HEK293 (cell line): ENCODE measurements at regions not wholly inside any gene's neighbourhood (a gene's known extent, or its start where the extent isn't known, plus 50 kb on each side); places are given as distances from the start of the nearest gene placed in this dataset.

ENCODE experiments used
- KLF1 ChIP-seq: fragments of 450-650 bp; formaldehyde crosslinking; IDR thresholded peaks from 2 replicates; pipeline ENCODE4 v1.5.1; 2016; ENCODE audit warnings: missing biosample characterization, missing genetic modification characterization
- ZNF202 ChIP-seq: fragments of 450-650 bp; formaldehyde crosslinking; IDR thresholded peaks from 2 replicates; pipeline ENCODE4 v1.5.1; 2016; ENCODE audit warnings: missing biosample characterization, missing genetic modification characterization, borderline replicate concordance
- ZNF610 ChIP-seq: fragments of 450-650 bp; formaldehyde crosslinking; IDR thresholded peaks from 2 replicates; pipeline ENCODE4 v1.5.1; 2016; ENCODE audit warnings: missing biosample characterization, missing genetic modification characterization, borderline replicate concordance
- TF ChIP-seq, protein P1 (sequence below): fragments of 450-650 bp; formaldehyde crosslinking; IDR thresholded peaks from 2 replicates; pipeline ENCODE4 v1.5.1; 2016; ENCODE audit warnings: missing biosample characterization, missing genetic modification characterization

DNA sequence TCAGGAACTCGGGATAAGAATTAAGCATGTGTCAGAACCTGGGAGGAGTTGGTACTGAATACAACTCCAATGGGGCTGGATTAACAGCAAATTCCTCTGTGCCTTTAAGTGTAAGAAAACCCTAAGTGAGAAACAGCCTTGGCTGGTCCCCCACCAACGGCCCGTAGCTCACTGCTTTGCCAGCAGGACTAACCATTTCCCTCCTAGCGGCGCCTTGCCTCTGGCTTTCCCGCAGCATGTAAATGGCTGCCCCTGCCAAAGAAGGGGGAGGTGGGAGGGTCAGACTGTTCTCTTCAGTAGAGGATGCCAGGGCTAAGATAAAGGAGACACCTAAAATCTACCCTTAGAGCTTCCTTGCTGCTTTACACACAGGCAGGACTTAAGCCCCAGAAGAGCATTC is 51.0 kb upstream of the SH3GL3 start (continued):
- TF ChIP-seq KLF1 (no peak), ZNF610 (tag by site-specific recombination) (no peak), ZNF202 (tag by site-specific recombination) (no peak)
- TF ChIP-seq, protein P1, sequence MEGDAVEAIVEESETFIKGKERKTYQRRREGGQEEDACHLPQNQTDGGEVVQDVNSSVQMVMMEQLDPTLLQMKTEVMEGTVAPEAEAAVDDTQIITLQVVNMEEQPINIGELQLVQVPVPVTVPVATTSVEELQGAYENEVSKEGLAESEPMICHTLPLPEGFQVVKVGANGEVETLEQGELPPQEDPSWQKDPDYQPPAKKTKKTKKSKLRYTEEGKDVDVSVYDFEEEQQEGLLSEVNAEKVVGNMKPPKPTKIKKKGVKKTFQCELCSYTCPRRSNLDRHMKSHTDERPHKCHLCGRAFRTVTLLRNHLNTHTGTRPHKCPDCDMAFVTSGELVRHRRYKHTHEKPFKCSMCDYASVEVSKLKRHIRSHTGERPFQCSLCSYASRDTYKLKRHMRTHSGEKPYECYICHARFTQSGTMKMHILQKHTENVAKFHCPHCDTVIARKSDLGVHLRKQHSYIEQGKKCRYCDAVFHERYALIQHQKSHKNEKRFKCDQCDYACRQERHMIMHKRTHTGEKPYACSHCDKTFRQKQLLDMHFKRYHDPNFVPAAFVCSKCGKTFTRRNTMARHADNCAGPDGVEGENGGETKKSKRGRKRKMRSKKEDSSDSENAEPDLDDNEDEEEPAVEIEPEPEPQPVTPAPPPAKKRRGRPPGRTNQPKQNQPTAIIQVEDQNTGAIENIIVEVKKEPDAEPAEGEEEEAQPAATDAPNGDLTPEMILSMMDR (tag by site-specific recombination): no peak
